SW 1271 (cell line): ENCODE measurements at regions not wholly inside any gene's neighbourhood (a gene's known extent, or its start where the extent isn't known, plus 50 kb on each side); places are given as distances from the start of the nearest gene placed in this dataset.
"Not testable (repeated sequence)": the region's sequence is repeated elsewhere in the genome, so short reads cannot be mapped to it uniquely, and the experiment has no call there.

Experiments
- DNase-seq, 2 experiments: peaks; one replicate each; lab custom pipeline; 2025; lab: John Stamatoyannopoulos, UW

DNA sequence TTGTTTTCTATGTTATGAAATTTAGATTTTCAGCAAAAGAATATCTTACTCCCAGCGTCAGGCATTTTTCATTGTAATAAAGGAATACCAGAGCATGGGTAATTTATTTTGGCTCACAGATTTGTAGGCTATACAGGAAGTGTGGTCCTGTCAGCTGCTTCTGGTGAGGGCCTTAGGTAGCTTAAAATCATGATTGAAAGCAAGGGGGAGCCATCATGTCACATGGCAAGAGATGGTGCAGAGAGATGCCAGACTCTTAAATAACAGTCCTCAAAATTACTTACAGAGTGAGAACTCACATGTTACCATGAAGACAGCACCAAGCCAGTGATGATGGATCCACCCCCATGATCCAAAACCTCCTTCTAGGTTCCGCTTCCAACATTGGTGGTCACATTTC lies 825.0 kb upstream of the CHORDC1 start:
- DNase-seq = no peak

DNA sequence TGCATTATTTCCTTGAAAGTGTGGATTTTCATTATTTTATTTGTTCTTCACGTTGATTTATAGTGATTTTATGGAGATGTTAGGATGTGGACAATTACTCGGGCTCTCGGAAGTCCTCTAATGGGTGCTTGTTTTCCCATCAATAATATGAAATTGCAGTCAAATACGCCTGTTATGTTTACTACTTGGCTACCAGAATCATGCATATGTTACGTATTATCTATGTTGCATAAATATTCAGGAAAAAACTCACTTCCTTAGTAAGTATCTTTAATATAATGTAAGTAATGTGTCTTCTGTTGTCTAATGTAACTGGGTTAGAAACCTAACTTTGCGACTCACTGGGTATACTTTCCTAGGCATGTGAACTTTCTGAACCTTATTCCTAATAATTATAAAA lies 823.4 kb upstream of the CHORDC1 start:
- no peak for DNase-seq

DNA sequence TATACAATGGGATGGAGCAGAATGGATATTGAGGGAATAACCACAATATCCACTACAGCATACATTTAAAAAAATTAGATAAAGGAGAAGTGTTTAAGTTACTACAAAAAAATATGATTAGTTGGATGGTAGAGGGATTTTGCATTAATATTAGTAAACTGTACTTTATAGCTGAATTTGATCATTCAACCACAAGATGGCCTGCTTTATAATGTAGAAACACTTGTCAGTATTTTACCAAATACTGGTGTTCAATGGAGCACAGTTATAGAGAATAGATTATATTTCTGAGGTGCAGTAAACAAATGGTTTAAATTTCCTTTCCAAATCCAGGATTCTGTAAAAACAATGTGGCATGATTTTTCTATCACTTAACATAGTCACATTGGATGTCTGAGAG lies 818.8 kb upstream of the CHORDC1 start:
- DNase-seq = no peak

DNA sequence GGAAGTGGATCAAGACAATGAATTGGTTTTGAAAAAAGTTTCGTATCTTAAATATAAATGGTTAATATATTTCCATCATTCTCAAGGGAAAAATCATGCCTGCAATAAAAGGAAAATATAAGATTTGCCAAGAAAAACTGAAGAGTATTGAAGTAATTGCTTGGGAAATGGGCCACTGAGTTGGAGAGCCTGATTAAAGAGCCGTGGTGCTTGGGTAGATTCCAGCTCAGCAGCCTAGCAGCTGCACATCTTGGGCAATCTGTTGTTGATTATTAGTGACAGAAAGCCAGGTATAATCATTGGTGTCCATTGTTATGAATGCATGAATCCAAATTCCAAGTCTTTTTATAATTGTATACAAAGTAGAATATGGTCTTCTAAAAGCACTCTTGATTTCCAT lies 800.9 kb upstream of the CHORDC1 start:
- DNase-seq = no peak

DNA sequence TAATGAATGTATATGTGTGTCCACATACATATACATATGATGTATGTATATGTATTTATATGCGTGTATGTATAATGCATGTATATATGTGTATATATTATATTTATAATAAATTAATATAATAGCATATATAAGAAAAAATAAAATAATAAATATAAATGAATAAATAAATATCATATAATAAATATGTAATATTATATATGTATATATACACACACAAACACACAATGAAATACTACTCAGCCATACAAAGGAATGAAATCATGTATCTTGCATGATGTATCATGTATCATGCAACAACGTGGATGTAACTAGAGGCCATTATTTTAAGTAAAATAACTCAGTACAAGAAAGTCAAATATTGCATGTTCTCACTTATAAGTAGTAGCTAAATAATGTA lies 788.7 kb upstream of the CHORDC1 start:
- DNase-seq = no peak

DNA sequence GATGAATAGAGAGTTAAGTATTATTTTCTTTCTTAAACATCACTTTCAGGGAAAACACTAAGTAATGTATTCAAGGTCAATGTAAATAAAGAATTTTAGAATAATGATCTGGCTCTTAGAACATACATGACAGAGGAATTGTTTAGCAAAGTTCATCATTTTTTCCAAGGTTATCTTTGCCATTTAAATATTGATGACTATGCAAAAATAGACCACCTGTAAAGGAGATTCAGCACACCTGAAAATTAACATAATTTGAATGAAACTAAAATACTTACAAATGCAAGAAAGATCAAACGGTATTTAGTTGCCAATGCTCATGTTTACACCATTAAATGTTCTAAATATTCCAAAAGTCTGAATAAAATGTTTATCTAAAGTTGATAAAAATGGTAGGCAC lies 782.6 kb upstream of the CHORDC1 start:
- no peak for DNase-seq

DNA sequence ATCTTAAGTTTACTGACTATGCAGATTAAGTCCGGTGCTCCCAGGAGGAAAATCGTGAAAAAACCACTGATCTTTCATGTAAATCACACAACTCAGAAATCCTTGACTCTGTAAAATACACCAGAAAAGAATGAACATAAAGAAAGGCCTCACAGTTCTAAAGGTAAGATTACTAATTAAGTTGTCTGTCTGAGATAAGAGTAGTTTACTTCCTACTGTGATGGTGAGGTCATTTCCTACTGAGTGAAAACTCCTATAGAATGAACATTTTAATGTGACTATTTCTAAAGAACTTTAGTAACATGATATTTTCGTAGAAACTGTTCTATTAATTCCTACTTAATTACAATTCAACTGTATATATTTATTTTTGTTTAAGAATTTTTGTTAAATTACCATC lies 774.4 kb upstream of the CHORDC1 start:
- DNase-seq = no peak

DNA sequence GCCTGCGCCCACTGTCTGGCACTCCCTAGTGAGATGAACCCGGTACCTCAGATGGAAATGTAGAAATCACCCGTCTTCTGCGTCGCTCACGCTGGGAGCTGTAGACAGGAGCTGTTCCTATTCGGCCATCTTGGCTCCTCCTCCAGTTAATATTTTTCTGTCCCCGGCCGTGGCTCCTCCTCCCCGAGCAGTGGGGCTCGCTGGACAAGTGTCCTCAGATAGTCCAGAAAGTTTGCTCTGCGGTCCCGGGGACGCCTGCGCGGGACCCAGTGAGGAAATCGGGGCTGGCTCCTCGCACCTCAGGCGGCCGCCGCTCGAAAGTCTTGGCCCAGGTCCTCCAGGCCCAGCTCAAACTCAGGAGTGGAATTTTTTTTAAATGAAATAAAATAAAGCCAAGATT lies 749.3 kb upstream of the CHORDC1 start:
- DNase-seq = not testable (repeated sequence)

DNA sequence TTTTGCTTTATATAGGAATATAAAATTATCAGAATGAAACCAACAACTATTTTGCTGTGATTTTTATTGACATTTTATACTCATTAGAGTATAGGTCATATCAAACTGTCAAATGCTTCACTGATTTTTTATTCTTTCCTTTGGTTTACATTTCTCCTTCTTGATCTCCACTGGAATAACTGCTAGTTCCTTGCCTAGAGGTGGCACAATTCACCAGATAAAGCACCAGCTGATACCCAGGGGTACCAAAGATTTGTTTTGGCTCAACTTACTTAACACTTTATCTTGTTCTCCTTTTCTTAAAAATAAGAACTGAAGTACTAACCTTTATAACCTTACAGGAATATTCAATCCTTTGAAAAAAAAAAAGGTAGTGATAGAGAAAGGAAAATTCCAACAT lies 725.1 kb upstream of the CHORDC1 start:
- no peak for DNase-seq

DNA sequence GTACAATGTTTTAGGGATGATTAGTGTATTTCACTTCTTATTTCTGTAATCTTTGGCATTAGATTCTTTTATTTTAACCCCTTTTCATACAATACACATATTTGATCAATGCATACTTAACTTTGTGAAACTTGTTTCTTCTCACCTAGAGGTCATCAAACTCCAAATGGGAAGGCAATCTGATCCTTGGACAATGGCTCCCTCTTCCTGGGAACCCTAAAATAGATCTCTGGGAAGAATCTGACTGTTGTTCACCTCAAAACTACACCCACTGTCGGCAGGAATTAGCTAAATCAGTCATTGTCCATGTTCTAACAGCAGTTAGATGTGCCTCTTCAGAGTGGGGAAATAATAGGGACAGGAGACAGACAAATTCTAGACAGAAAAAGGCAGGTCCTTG lies 707.4 kb upstream of the CHORDC1 start:
- DNase-seq = no peak

DNA sequence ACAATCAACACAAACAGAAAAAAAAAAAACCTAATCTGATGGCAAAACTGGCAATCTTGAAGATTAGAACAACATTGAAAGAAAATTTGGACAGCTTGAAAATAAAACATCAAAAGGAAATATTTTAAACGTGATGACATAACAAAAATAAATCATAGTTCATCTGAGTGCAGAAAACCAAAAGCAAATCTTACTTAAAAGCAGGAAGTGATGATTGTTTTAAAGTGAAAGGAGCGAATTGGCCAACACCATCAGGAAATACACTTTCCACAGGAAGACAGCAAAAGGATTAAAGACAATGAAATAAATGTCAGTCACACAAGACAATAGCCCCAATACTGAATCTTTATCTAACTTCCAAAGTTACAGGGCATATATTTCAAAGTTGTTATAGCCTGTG lies 696.5 kb upstream of the CHORDC1 start:
- DNase-seq = no peak

DNA sequence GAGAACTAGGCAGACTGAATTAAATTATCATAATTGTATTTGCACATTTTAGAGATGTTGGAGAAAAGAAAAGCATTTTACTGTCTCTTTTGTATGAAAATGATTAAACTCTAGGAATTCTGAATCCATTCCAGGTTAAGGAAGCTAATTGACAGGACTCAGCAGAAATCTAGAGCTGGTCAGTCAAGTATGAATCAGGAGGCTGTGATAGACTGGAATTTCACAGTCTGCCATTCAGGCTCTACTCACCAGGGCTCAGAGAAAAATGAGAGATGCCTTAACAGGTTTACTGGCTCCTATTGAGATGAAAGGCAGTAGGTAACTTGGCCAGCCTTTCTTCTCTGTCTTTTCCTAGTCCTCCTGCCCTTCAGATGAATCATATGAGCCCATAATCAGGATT lies 693.9 kb upstream of the CHORDC1 start:
- no peak for DNase-seq

DNA sequence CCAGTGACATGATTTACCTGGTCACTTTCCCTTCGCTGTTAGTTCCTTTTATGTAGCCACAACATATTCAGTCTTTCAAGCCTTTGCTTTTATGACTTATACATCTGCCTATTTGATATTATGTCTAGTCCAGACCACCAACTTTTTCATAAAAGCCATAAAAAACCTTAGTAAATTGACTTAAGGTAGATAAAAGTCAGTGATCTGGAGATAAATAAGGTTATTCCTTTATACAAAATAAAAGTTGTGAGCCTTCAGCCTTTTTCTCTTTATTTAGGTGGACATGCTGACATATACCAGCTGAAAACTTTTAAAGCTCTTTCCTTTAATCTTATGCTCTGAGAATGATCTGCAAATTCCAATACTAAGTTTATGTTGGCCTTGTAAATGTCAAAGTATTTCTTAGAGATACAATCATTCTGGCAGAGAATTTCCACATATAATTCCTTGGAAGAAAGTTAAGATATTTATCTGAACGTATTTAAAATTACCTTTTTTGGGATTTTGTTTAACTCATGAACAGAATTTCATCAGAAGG lies 690.4 kb upstream of the CHORDC1 start:
- DNase-seq = no peak

DNA sequence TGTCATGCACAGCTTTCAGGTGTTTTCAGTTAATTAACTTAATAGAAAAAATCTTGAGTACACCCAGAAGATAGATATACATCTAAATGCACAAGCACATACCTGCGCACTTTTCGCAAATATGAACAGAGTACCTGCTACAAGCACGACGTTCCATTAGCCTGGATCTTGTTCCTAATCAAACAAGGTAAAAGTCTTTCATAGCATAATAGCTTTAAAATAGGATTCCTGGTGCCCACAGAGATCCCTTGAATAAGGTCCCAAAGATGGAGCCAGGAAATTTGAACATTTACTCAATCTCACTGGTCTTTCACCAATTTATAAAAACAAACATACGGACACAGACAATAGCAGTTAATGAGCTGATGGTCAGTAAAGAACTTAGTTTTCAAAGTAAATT lies 689.8 kb upstream of the CHORDC1 start:
- DNase-seq = no peak

DNA sequence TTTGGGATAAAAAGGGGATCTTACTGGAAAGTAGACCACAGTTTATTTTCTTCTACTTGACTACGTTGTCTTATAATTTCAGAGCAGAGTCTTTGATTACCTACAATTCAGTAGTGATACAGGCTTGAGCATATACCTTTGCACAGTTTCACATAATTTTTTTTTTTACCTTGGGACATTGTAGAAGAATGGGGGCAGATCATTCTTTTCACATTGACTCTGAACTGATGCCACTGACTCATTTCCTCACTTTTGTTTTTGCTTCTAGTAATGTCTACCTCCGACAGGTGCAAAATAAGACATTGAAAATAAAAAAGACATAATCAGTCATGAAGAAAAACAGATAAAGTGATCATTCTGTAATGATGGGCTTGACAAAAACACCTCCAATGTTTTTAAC lies 688.3 kb upstream of the CHORDC1 start:
- DNase-seq = no peak

DNA sequence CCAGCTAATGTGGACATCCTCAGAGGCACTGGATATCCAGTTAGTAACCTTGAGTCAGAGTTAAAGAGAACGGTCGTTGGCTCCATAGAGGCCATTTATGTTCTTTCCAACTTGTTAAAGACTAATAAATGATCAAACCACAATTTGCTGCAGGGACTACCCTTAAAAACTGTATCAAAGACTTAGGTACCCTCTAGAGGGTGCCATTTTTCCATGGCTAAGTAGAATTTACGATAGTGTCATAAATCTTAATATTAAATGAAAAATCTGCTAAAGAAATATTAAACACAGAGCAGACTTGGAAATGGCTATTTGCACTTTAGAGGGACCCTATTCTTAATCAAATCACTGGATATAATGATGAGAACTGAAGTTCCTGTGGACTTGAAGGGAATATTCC lies 685.2 kb upstream of the CHORDC1 start:
- DNase-seq = no peak

DNA sequence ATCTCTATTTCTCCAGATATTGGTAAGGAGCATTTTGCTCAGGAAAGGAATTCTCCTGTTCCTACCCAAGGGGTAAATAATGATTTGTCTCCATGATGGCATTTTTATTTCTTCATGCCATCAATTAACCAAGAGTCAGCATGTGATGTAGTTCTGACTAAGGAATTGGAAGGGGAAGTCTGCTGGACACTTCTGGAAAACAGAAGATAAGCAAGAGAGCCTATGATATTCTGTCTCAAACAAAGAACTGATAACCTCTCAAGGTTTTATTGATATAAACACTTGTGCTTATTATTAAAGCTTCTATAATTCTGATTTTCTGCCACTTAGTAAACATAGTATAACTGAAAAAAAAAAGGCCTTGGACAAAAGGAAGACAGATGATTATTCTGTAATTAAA lies 673.0 kb upstream of the CHORDC1 start:
- no peak for DNase-seq

DNA sequence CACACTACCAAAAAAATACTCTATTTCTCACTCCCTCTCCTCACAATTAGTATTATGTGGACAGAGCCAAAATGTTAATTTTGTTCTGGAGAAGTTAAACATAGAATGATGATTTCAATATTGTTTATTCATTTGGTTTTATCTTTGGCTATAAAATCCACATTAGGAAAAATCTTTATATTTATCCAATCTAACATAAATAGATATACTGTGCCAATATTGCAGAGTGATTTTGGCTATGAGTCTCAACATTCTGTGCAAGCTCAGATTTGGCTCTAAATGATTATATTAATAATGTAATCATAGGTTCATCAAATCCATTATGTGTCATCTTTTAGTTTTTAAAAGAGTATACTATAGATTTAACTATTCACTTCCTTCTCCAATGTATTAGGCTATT lies 667.5 kb upstream of the CHORDC1 start:
- no peak for DNase-seq

DNA sequence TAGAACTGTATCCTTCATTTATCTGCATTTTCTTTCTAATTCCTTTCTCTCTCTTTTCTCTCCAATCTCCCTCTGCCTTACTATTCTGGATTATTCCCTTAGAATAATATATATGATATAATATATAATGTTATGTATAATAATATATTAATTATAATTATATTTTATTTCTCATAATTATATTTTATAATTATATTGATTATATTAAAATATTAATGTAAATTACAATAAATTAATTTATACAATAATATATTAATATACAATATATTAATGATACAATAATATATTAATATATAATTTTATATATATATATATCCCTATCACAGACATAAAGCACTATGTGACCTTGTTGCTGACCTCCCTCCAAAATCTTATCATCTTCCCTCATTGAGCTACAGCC lies 661.3 kb upstream of the CHORDC1 start:
- DNase-seq = no peak

DNA sequence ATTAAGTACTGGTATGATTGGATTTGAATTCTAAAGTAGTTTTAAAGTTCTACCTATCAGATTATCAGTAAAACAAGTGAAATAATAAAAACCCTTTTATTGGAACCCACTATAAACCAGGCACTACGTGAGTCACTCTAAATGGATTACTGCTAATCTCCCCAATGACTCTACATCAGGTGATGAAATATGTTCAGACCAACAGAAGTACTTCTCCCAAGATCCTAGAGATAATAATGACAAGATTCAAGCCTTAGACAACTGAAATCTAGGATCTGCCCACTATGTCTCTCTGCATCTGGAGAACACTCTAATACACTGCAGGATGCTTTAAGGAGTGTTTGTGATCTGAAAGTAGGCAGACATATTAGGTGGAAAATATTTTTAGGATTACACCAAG lies 652.1 kb upstream of the CHORDC1 start:
- DNase-seq = no peak

DNA sequence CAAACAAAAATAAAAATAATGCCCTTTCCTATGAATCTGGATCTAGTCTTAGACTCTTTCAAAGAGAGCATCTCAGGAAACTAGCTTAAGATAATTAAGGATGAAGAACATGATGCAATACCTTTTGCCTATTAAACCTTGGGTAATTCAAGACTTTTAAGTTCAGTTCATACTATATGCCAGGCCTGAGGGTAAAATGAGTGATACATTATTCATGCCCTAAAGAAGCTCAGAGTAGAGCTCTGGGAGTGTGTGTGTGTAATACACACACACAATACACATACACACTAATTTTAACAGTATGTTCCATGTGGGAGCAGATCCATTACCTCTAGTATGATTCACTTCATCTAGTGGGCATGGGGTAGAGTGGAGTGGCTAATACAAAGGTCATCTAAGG lies 651.4 kb upstream of the CHORDC1 start:
- no peak for DNase-seq

DNA sequence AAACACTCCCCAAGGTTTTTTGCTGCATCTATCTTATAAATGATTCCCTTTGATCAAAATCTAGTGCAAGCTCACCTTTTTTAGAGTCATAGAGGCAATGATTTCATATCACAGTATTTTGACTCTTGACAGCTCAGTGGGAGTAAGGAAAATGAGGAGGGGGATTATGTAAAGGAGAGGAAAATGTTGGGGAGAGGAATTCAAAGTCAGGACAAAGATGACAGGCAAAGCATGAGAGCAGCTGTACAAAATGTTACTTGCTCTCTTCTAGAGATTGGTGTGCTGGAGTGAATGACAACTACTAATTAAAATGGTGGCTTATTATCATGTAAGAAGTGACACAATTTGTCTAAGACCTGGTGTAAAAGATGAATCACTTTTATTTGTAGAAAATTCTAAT lies 644.6 kb upstream of the CHORDC1 start:
- DNase-seq = no peak

DNA sequence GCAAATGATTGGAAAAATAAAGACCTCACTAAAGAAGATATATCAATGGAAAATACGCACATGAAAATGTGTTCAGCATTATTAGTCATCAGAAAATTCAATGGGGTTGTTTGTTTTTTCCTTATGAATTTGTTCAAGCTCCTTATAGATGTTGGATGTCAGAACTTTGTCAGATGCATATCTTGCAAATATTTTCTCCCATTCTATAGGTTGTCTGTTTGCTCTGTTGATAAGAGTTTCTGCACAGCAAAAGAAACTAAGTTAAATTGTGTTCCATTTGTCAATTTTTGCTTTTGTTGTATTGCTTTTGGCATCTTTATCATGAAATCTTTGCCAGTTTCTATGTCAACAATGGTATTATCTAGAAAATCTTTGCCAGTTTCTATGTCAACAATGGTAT lies 633.9 kb upstream of the CHORDC1 start:
- no peak for DNase-seq

DNA sequence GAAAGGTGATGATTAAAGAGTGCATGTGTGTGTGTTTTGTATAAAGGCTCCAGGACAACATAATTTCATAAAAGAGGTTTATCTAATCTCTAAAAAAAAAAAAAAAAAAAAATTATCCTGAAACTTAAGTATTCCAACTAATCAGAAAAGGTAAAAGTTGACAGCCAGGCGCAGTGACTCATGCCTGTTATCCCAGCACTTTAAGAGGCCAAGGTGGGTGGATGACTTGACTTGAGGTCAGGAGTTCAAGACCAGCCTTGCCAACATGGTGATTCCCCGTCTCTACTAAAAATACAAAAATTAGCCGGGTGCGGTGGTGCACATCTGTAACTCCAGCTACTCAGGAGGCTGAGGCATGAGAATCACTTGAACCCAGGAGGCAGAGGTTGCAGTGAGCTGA lies 632.7 kb upstream of the CHORDC1 start:
- no peak for DNase-seq

DNA sequence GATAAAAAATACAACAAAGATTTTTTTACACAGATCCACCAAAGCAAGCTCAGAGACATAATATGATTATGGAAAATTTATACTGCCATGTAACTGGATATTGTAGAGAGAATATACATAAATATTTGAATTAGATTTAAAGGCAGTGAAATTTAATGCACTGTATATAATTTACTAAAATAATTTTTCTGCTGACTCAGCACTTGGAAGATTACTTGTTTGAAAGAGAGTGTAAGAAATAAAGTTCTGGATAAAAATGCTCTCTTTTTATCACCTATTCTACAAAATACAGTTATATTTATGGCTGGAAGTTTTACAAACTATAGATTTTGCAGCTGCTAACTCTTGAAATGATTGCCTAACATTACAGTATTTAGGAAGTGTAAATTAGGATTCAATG lies 628.3 kb upstream of the CHORDC1 start:
- no peak for DNase-seq
